ENCODE measurements at regions not wholly inside any gene's neighbourhood (a gene's known extent, or its start where the extent isn't known, plus 50 kb on each side); places are given as distances from the start of the nearest gene placed in this dataset.
"Not testable (repeated sequence)": the region's sequence is repeated elsewhere in the genome, so short reads cannot be mapped to it uniquely, and the experiment has no call there.

- Histone ChIP-seq H3K36me3 (ENCODE audit: insufficient read depth in 1 of 2, low read depth in 1 of 2) (no peaks in the 10 kb centered on the region), H3K27me3 (ENCODE audit: insufficient read depth in 3 of 3, low read length in 2 of 3) (no peaks in the 10 kb centered on the region), H3K4me3 (no peak overlapping the region), H3K27ac (no peak overlapping the region), H3K9me3 (no peaks in the 10 kb centered on the region), H3K4me1 (no peaks in the 10 kb centered on the region)
- intact Hi-C loops (cut with DNase I) = no loop called here
- DNase-seq (no peak), ATAC-seq (no peak)
- 53 to 79% (median 64%) methylated on average over 1 of the region's 1 CpG for WGBS, 3 donors
- TF ChIP-seq CTCF (IDR thresholded peaks at IDR 0.05) = no peak
Measured at GRCh38 chr6:93842178-93842577, 422.8 kb upstream of the EPHA7 start.

GRCh38 chr6:93835451-93836145 lies 416.2 kb upstream of the EPHA7 start:
- DNase-seq; H3K27ac ChIP-seq; H3K36me3 ChIP-seq (ENCODE audit: insufficient read depth in 1 of 2, low read depth in 1 of 2); ATAC-seq; H3K9me3 ChIP-seq; H3K27me3 ChIP-seq (ENCODE audit: insufficient read depth in 3 of 3, low read length in 2 of 3); H3K4me1 ChIP-seq; intact Hi-C loops (cut with DNase I); H3K4me3 ChIP-seq: not testable (repeated sequence)
- 90 to 96% (median 95%) methylated on average over 7 of the region's 8 CpGs for WGBS, 3 donors

GRCh38 chr6:93835026-93835425 lies 415.7 kb upstream of the EPHA7 start:
- DNase-seq; intact Hi-C loops (cut with DNase I); H3K9me3 ChIP-seq; H3K36me3 ChIP-seq (ENCODE audit: insufficient read depth in 1 of 2, low read depth in 1 of 2); ATAC-seq; H3K4me3 ChIP-seq; H3K27me3 ChIP-seq (ENCODE audit: insufficient read depth in 3 of 3, low read length in 2 of 3); H3K4me1 ChIP-seq; H3K27ac ChIP-seq: not testable (repeated sequence)
- 76 to 88% (median 84%) methylated on average over 8 to 9 of the region's 9 CpGs for WGBS, 3 donors

GRCh38 chr6:93833326-93833725 lies 414.0 kb upstream of the EPHA7 start:
- ATAC-seq; H3K4me1 ChIP-seq; H3K9me3 ChIP-seq; intact Hi-C loops (cut with DNase I); H3K27me3 ChIP-seq (ENCODE audit: insufficient read depth in 3 of 3, low read length in 2 of 3); H3K36me3 ChIP-seq (ENCODE audit: insufficient read depth in 1 of 2, low read depth in 1 of 2); H3K4me3 ChIP-seq; DNase-seq; H3K27ac ChIP-seq: not testable (repeated sequence)
- 81 to 87% (median 84%) methylated on average over 4 to 12 of the region's 12 CpGs for WGBS, 3 donors

- DNase-seq; H3K9me3 ChIP-seq; H3K4me3 ChIP-seq; H3K27me3 ChIP-seq (ENCODE audit: insufficient read depth in 3 of 3, low read length in 2 of 3); H3K4me1 ChIP-seq; H3K27ac ChIP-seq; H3K36me3 ChIP-seq (ENCODE audit: insufficient read depth in 1 of 2, low read depth in 1 of 2); ATAC-seq; intact Hi-C loops (cut with DNase I): not testable (repeated sequence)
Measured at GRCh38 chr6:93829757-93830156, 410.4 kb upstream of the EPHA7 start.

GRCh38 chr6:93829009-93829408 lies 409.6 kb upstream of the EPHA7 start:
- intact Hi-C loops (cut with DNase I) = no loop called here
- ATAC-seq = no peak
- Histone ChIP-seq H3K4me1 (no peaks in the 10 kb centered on the region), H3K9me3 (no peaks in the 10 kb centered on the region), H3K27ac (no peak overlapping the region), H3K27me3 (ENCODE audit: insufficient read depth in 3 of 3, low read length in 2 of 3) (no peaks in the 10 kb centered on the region), H3K4me3 (no peak overlapping the region), H3K36me3 (ENCODE audit: insufficient read depth in 1 of 2, low read depth in 1 of 2) (no peaks in the 10 kb centered on the region)
- WGBS, 3 donors = 94 to 100% (median 96%) methylated on average over 1 of the region's 1 CpG
- TF ChIP-seq CTCF (IDR thresholded peaks at IDR 0.05) = no peak
- DNase-seq = no peak

GRCh38 chr6:93828553-93828952 lies 409.2 kb upstream of the EPHA7 start:
- no peaks in the 10 kb centered on the region for H3K4me1 ChIP-seq
- H3K9me3 ChIP-seq = no peaks in the 10 kb centered on the region
- DNase-seq = no peak
- no peaks in the 10 kb centered on the region for H3K27me3 ChIP-seq (ENCODE audit: insufficient read depth in 3 of 3, low read length in 2 of 3)
- WGBS, 3 donors = 88 to 90% (median 88%) methylated on average over 2 of the region's 2 CpGs
- intact Hi-C loops (cut with DNase I) = no loop called here
- H3K27ac ChIP-seq = no peak overlapping the region
- no peak for ATAC-seq
- TF ChIP-seq CTCF (IDR thresholded peaks at IDR 0.05) = no peak
- H3K36me3 ChIP-seq (ENCODE audit: insufficient read depth in 1 of 2, low read depth in 1 of 2) = no peaks in the 10 kb centered on the region
- no peak overlapping the region for H3K4me3 ChIP-seq

Data from psoas muscle (tissue), 7 donors.